NCI-H2227 (cell line): ENCODE measurements at regions not wholly inside any gene's neighbourhood (a gene's known extent, or its start where the extent isn't known, plus 50 kb on each side); places are given as distances from the start of the nearest gene placed in this dataset.

Source experiments
- DNase-seq: peaks from one replicate; lab custom pipeline; 2025; ENCODE audit not compliant: unreplicated experiment; lab: John Stamatoyannopoulos, UW

GRCh38 chr1:63034256-63034655 is 250.3 kb downstream of the ATG4C start:
- DNase-seq = no peak

- DNase-seq = no peak
Measured at GRCh38 chr1:63038586-63038985, 254.7 kb downstream of the ATG4C start.

- no peak for DNase-seq
Measured at GRCh38 chr1:63041660-63042059, 257.7 kb downstream of the ATG4C start.

DNA sequence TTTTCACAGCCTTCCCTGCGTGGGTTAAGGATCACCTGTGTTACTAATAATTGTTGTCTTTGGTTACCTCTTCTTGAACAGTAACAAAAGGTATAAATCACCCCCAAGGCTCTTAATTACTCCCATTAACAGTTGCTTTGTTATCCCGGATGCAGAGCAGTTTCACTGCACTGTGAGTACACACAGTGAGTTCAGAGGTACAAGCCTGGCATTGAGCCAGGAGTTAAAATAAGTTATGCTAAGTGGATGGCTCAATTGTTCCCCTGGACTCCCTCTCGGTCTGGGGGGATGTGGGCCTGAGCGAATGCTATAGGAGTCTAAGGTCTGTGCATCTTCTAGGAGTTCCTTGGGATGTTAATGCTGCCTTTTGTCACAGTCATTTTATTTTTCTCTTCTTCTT is 258.3 kb downstream of the ATG4C start:
- DNase-seq = peak; percentile 20

DNA sequence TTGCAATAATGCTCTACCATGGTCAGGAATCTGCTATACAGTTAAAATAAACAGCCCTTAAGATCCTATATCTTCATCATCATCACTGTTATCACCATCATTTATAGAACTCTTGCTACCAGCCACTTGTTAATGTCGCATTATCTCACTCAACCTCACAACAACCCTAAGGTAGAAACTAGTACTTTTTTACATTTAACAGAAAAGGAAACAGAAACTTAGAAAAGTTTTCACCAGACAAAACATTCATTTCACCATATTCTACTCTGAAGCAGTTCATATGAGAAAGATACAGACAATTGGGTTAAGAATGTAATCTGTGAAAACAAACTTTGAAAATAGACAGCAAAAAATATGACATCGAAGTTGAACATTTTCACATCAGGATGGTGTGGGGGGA is 262.6 kb downstream of the ATG4C start:
- no peak for DNase-seq

GRCh38 chr1:63049135-63049534 is 265.2 kb downstream of the ATG4C start:
- DNase-seq = no peak

- DNase-seq = no peak
Measured at GRCh38 chr1:63051356-63051755, 267.4 kb downstream of the ATG4C start.

GRCh38 chr1:63051886-63052285 is 268.0 kb downstream of the ATG4C start:
- DNase-seq = no peak

- no peak for DNase-seq
Measured at GRCh38 chr1:63054184-63054583, 268.2 kb upstream of the FOXD3 start.

GRCh38 chr1:63063367-63063766 is 259.0 kb upstream of the FOXD3 start:
- no peak for DNase-seq

- DNase-seq = no peak
Measured at GRCh38 chr1:63064135-63064534, 258.2 kb upstream of the FOXD3 start.

DNA sequence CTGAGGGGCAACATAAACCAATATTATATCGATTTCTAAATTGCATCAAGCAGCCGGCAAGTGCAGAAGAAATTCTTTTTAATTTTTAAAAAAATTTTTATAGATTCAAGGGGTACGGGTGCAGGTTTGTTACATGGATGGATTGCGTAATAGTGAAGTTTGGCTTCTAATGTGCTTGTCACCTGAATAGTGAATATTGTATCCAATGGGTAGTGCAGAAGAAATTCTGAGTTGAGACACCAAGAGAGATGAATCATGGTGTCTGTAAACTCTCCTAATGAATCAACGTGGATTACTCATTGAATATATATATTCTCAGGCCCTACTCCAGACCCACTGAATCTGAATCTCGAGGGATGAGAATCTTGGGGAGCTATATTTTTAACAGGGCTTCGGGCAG is 253.7 kb upstream of the FOXD3 start:
- no peak for DNase-seq

- DNase-seq = no peak
Measured at GRCh38 chr1:63069214-63069613, 253.2 kb upstream of the FOXD3 start.

DNA sequence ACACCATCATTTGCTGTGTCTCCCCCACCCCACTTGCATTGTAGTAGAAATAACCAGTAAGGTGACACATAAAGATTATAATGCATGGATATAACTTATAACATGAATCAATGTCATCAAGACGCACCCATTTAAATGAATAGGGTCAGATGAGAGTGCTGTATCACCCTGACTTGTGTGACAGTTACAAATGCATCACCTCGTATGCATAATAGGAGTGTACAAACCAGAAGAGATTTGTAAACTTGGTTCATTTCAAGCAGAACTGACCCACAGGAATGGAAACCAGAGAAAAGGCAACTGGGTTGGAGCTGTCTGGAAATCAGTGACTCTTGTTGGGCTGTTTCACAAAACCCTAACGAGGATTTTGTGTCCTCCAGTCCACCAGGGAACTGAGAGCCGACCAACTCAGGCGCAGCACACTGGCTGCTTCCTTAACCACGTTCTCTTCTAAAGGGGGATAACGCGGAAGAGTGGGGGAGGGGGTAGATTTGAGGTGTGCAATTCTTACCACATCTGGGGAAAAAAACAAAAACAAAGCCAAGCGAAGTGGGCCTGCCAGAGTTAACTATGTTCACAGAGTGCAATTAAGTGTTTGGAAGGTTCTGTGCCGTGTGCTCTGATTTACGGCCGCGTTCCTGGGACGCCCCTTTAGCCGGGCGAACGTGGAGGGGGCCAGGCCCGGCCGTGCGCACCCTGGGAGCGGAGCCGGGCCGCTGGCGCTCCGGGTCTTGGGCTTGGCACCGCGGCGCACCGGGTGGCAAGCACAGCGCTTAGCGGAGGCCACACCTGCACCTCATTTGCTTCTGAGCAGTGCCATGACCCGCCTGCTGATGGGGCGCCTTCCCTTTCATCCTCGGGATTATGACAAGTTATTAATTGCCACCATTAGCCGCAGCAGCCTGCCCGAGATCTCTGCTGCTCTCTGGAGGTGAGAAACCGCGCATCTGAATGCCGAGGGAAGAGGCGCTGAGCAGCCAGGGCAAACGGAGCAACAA is 248.8 kb upstream of the FOXD3 start:
- peak; percentile 48 for DNase-seq

DNA sequence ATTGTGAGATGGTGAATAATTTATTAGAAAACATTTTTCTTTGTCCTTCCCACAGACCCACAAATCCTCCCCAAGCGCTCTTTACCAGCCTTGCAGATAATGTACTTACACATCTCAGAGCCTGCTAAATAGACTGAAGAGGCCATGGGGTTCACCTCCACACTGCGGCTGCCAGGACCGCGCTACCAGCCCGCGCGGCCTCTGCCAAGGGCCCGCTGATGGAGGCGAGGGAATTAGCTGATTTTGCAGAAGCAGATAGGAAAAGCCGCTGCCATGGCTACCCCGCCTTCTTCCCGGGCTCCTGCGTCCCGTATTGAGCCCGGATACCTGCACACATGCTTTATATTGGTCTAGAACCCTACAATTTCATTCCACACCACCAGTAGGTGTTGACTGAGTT is 248.0 kb upstream of the FOXD3 start:
- no peak for DNase-seq

- no peak for DNase-seq
Measured at GRCh38 chr1:63082766-63083165, 239.6 kb upstream of the FOXD3 start.

- peak; percentile 66 for DNase-seq
Measured at GRCh38 chr1:63087966-63088365, 234.4 kb upstream of the FOXD3 start.

GRCh38 chr1:63099188-63099587 is 223.2 kb upstream of the FOXD3 start:
- no peak for DNase-seq

DNA sequence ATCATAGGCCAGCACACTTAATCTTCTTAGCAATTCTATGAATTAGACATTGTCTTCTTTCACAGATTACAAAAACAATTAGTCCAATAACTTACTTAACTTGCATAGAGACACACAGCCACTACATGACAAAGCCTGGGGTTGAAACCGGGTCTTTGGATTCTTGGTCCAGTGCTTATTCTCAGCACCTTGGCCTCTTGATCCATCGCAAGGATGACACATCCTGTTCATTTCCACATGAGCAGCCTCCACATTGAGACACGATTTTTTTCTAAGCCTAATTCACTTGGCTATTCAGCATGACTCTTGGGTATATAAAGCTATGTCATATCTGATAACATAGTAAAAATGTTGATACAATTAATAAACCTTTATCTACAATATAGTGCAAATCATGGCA is 221.0 kb upstream of the FOXD3 start:
- no peak for DNase-seq

- no peak for DNase-seq
Measured at GRCh38 chr1:63103682-63104081, 218.7 kb upstream of the FOXD3 start.

GRCh38 chr1:63107066-63107465 is 215.3 kb upstream of the FOXD3 start:
- DNase-seq = no peak

GRCh38 chr1:63108206-63108605 is 214.2 kb upstream of the FOXD3 start:
- DNase-seq = no peak
